ENCODE measurements at regions not wholly inside any gene's neighbourhood (a gene's known extent, or its start where the extent isn't known, plus 50 kb on each side); places are given as distances from the start of the nearest gene placed in this dataset.
A peak's percentile ranks its signal among the peaks of the same experiment; 100 is the strongest.
"Not testable (repeated sequence)": the region's sequence is repeated elsewhere in the genome, so short reads cannot be mapped to it uniquely, and the experiment has no call there.

GRCh38 chr3:125715651-125716050 is 120.4 kb upstream of the OSBPL11 start:
- Histone ChIP-seq H3K4me3 (ENCODE audit: insufficient read depth, low read depth, low read length) (no peak overlapping the region), H3K4me1 (ENCODE audit: insufficient read depth, low read length) (no peaks in the 10 kb centered on the region), H3K27ac (ENCODE audit: low read depth, low read length) (no peak overlapping the region), H3K79me2 (ENCODE audit: insufficient read depth, low read length) (no peaks in the 10 kb centered on the region), H3K36me3 (ENCODE audit: insufficient read depth, low read length) (no peaks in the 10 kb centered on the region), H3K27me3 (ENCODE audit: insufficient read depth, low read length) (no peaks in the 10 kb centered on the region), H3K9ac (ENCODE audit: low read length) (no peak overlapping the region), H4K20me1 (ENCODE audit: insufficient read depth, low read length) (no peaks in the 10 kb centered on the region), H2AFZ (ENCODE audit: low read depth, low read length) (no peak overlapping the region), H3K9me3 (ENCODE audit: insufficient read depth, low read depth, low read length) (no peaks in the 10 kb centered on the region), H3K4me2 (ENCODE audit: low read length) (no peak overlapping the region)
- H3K4me3 Mint-ChIP-seq (ENCODE audit: unreplicated experiment) = no peak overlapping the region
- no peaks in the 10 kb centered on the region for H3K27me3 Mint-ChIP-seq (ENCODE audit: low read depth, unreplicated experiment)
- H3K27ac Mint-ChIP-seq (ENCODE audit: unreplicated experiment) = no peak overlapping the region
- H3K36me3 Mint-ChIP-seq (ENCODE audit: low read depth, unreplicated experiment) = no peaks in the 10 kb centered on the region
- DNase-seq (ENCODE audit: low read depth) (no peak), FAIRE-seq (no peak)
- no peaks in the 10 kb centered on the region for H3K9me3 Mint-ChIP-seq (ENCODE audit: unreplicated experiment)
- peaks cover 4% of the 10 kb centered on the region for H3K4me1 Mint-ChIP-seq (ENCODE audit: low read depth, unreplicated experiment)
- TF ChIP-seq EZH2 (IDR thresholded peaks at IDR 0.05; ENCODE audit: insufficient read depth, low read length) (no peak), CTCF (IDR thresholded peaks at IDR 0.05; ENCODE audit: insufficient read depth, low read depth, low read length) (no peak)

- H2AFZ ChIP-seq (ENCODE audit: low read depth, low read length); H3K36me3 ChIP-seq (ENCODE audit: insufficient read depth, low read length); H3K27me3 Mint-ChIP-seq (ENCODE audit: low read depth, unreplicated experiment); H3K4me3 ChIP-seq (ENCODE audit: insufficient read depth, low read depth, low read length); H3K4me1 Mint-ChIP-seq (ENCODE audit: low read depth, unreplicated experiment); H3K27ac ChIP-seq (ENCODE audit: low read depth, low read length); H3K27me3 ChIP-seq (ENCODE audit: insufficient read depth, low read length); H3K4me3 Mint-ChIP-seq (ENCODE audit: unreplicated experiment); H3K9me3 ChIP-seq (ENCODE audit: insufficient read depth, low read depth, low read length); H3K9ac ChIP-seq (ENCODE audit: low read length); H4K20me1 ChIP-seq (ENCODE audit: insufficient read depth, low read length); H3K36me3 Mint-ChIP-seq (ENCODE audit: low read depth, unreplicated experiment); H3K4me1 ChIP-seq (ENCODE audit: insufficient read depth, low read length); H3K9me3 Mint-ChIP-seq (ENCODE audit: unreplicated experiment); H3K79me2 ChIP-seq (ENCODE audit: insufficient read depth, low read length); FAIRE-seq: not testable (repeated sequence)
- peak overlapping the region; percentile 48 for H3K27ac Mint-ChIP-seq (ENCODE audit: unreplicated experiment)
- DNase-seq (ENCODE audit: low read depth) = peak; percentile 80
- peak overlapping the region; percentile 51 for H3K4me2 ChIP-seq (ENCODE audit: low read length)
Observed at GRCh38 chr3:125732151-125732550, 136.9 kb upstream of the OSBPL11 start.

- H3K79me2 ChIP-seq (ENCODE audit: insufficient read depth, low read length); H4K20me1 ChIP-seq (ENCODE audit: insufficient read depth, low read length); H3K36me3 Mint-ChIP-seq (ENCODE audit: low read depth, unreplicated experiment); H3K4me3 ChIP-seq (ENCODE audit: insufficient read depth, low read depth, low read length); H3K4me1 ChIP-seq (ENCODE audit: insufficient read depth, low read length); H3K4me2 ChIP-seq (ENCODE audit: low read length); H3K27ac ChIP-seq (ENCODE audit: low read depth, low read length); FAIRE-seq; H2AFZ ChIP-seq (ENCODE audit: low read depth, low read length); H3K9me3 ChIP-seq (ENCODE audit: insufficient read depth, low read depth, low read length); H3K9ac ChIP-seq (ENCODE audit: low read length); H3K4me1 Mint-ChIP-seq (ENCODE audit: low read depth, unreplicated experiment); DNase-seq (ENCODE audit: low read depth); H3K36me3 ChIP-seq (ENCODE audit: insufficient read depth, low read length); H3K4me3 Mint-ChIP-seq (ENCODE audit: unreplicated experiment); H3K27me3 ChIP-seq (ENCODE audit: insufficient read depth, low read length); H3K9me3 Mint-ChIP-seq (ENCODE audit: unreplicated experiment); H3K27me3 Mint-ChIP-seq (ENCODE audit: low read depth, unreplicated experiment): not testable (repeated sequence)
- peak overlapping the region; percentile 10 for H3K27ac Mint-ChIP-seq (ENCODE audit: unreplicated experiment)
Observed at GRCh38 chr3:125741991-125742718, 146.9 kb upstream of the OSBPL11 start.

GRCh38 chr3:125742845-125743244 is 147.5 kb upstream of the OSBPL11 start:
- H3K4me3 ChIP-seq (ENCODE audit: insufficient read depth, low read depth, low read length); H3K9ac ChIP-seq (ENCODE audit: low read length); H3K9me3 Mint-ChIP-seq (ENCODE audit: unreplicated experiment); H3K27me3 Mint-ChIP-seq (ENCODE audit: low read depth, unreplicated experiment); H4K20me1 ChIP-seq (ENCODE audit: insufficient read depth, low read length); H2AFZ ChIP-seq (ENCODE audit: low read depth, low read length); H3K4me1 ChIP-seq (ENCODE audit: insufficient read depth, low read length); H3K4me3 Mint-ChIP-seq (ENCODE audit: unreplicated experiment); H3K36me3 Mint-ChIP-seq (ENCODE audit: low read depth, unreplicated experiment); H3K36me3 ChIP-seq (ENCODE audit: insufficient read depth, low read length); H3K27ac ChIP-seq (ENCODE audit: low read depth, low read length); H3K9me3 ChIP-seq (ENCODE audit: insufficient read depth, low read depth, low read length); H3K4me1 Mint-ChIP-seq (ENCODE audit: low read depth, unreplicated experiment); H3K4me2 ChIP-seq (ENCODE audit: low read length); H3K79me2 ChIP-seq (ENCODE audit: insufficient read depth, low read length); FAIRE-seq; H3K27me3 ChIP-seq (ENCODE audit: insufficient read depth, low read length): not testable (repeated sequence)
- peak; percentile 32 for DNase-seq (ENCODE audit: low read depth)
- H3K27ac Mint-ChIP-seq (ENCODE audit: unreplicated experiment) = peak overlapping the region; percentile 10

- not testable (repeated sequence) for H3K4me1 Mint-ChIP-seq (ENCODE audit: low read depth, unreplicated experiment)
Observed at GRCh38 chr3:125757050-125757449, 161.8 kb upstream of the OSBPL11 start.

More at GRCh38 chr3:125757050-125757449, 161.8 kb upstream of the OSBPL11 start:
- not testable (repeated sequence) for H3K27ac Mint-ChIP-seq (ENCODE audit: unreplicated experiment); H3K4me3 ChIP-seq (ENCODE audit: insufficient read depth, low read depth, low read length); H3K9me3 ChIP-seq (ENCODE audit: insufficient read depth, low read depth, low read length); H3K4me2 ChIP-seq (ENCODE audit: low read length); H3K4me1 ChIP-seq (ENCODE audit: insufficient read depth, low read length); FAIRE-seq; H3K4me3 Mint-ChIP-seq (ENCODE audit: unreplicated experiment); H4K20me1 ChIP-seq (ENCODE audit: insufficient read depth, low read length); H3K36me3 ChIP-seq (ENCODE audit: insufficient read depth, low read length); H3K27me3 ChIP-seq (ENCODE audit: insufficient read depth, low read length); H3K27ac ChIP-seq (ENCODE audit: low read depth, low read length); H3K36me3 Mint-ChIP-seq (ENCODE audit: low read depth, unreplicated experiment); H2AFZ ChIP-seq (ENCODE audit: low read depth, low read length); H3K9me3 Mint-ChIP-seq (ENCODE audit: unreplicated experiment); H3K79me2 ChIP-seq (ENCODE audit: insufficient read depth, low read length); H3K9ac ChIP-seq (ENCODE audit: low read length)
- H3K27me3 Mint-ChIP-seq (ENCODE audit: low read depth, unreplicated experiment) = peaks cover 19% of the 10 kb centered on the region
- peak; percentile 1 for DNase-seq (ENCODE audit: low read depth)

Measured in astrocyte (in vitro differentiated cells and primary cell).